GM18868 (cell line): ENCODE measurements at regions not wholly inside any gene's neighbourhood (a gene's known extent, or its start where the extent isn't known, plus 50 kb on each side); places are given as distances from the start of the nearest gene placed in this dataset.

Experiments
- ATAC-seq: cut with Tn5 transposase; IDR thresholded peaks from one replicate; pipeline ENCODE4 v1.9.1; 2021; ENCODE audit warnings: mild to moderate bottlenecking, moderate library complexity; ENCODE audit not compliant: unreplicated experiment

GRCh38 chr20:24813080-24813479 is 136.0 kb upstream of the CST7 start:
- no peak for ATAC-seq

- ATAC-seq, result no peak
These were observed 135.6 kb upstream of the CST7 start for GRCh38 chr20:24813496-24813895.

- no peak for ATAC-seq
These were observed 135.1 kb upstream of the CST7 start for GRCh38 chr20:24813936-24814335.

- no peak for ATAC-seq
These were observed 134.4 kb upstream of the CST7 start for GRCh38 chr20:24814556-24815195.

GRCh38 chr20:24815196-24815815 is 133.8 kb upstream of the CST7 start:
- ATAC-seq, result no peak

GRCh38 chr20:24815931-24816330 is 133.1 kb upstream of the CST7 start:
- no peak for ATAC-seq

- ATAC-seq, result no peak
These were observed 132.6 kb upstream of the CST7 start for GRCh38 chr20:24816431-24816830.

- ATAC-seq, result no peak
These were observed 132.2 kb upstream of the CST7 start for GRCh38 chr20:24816907-24817306.

GRCh38 chr20:24817351-24817750 is 131.7 kb upstream of the CST7 start:
- no peak for ATAC-seq

- no peak for ATAC-seq
These were observed 131.0 kb upstream of the CST7 start for GRCh38 chr20:24818056-24818455.

- ATAC-seq, result no peak
These were observed 129.6 kb upstream of the CST7 start for GRCh38 chr20:24819331-24819965.

GRCh38 chr20:24820345-24820744 is 128.7 kb upstream of the CST7 start:
- ATAC-seq, result no peak

- no peak for ATAC-seq
These were observed 127.7 kb upstream of the CST7 start for GRCh38 chr20:24821391-24821790.

GRCh38 chr20:24823176-24823784 is 125.8 kb upstream of the CST7 start:
- ATAC-seq, result no peak

- no peak for ATAC-seq
These were observed 124.9 kb upstream of the CST7 start for GRCh38 chr20:24823989-24824693.

GRCh38 chr20:24825591-24825990 is 123.5 kb upstream of the CST7 start:
- no peak for ATAC-seq

- ATAC-seq, result no peak
These were observed 121.3 kb upstream of the CST7 start for GRCh38 chr20:24827603-24828295.

GRCh38 chr20:24828992-24829648 is 119.9 kb upstream of the CST7 start:
- ATAC-seq, result no peak

GRCh38 chr20:24829649-24830370 is 119.3 kb upstream of the CST7 start:
- no peak for ATAC-seq

GRCh38 chr20:24830649-24831048 is 118.4 kb upstream of the CST7 start:
- ATAC-seq, result no peak
